ENCODE measurements at regions not wholly inside any gene's neighbourhood (a gene's known extent, or its start where the extent isn't known, plus 50 kb on each side); places are given as distances from the start of the nearest gene placed in this dataset.

DNA sequence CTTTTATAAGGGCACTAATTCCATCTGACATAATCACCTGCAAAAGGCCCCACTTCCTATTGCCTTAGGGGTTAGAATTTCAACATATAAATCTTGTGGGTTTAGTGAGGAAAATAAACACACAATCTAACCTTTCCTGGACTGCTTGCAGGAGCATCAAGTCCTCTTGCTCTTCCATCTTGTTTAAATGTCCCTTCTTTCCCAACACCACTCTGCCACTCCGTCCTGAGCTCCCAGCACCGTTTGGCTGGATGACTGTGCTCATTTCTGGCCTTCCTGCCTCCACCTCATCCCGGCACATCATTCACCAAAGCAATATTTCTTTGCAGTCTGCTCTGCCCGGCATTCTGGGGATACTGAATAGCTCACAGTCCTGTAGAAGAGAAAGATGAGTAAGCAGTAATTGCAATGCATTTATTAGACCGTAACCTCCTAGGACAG, 247.8 kb downstream of the BCL2 start:
- Histone ChIP-seq H3K36me3 (ENCODE audit: control insufficient read depth in 2 of 2, insufficient read depth in 2 of 2, low read length in 2 of 2) (no peaks in the 10 kb centered on the region), H3K4me3 (ENCODE audit: low read length in 2 of 2) (no peak overlapping the region), H3K4me1 (ENCODE audit: control insufficient read depth in 2 of 2, insufficient read depth in 2 of 2, low read length in 2 of 2) (peaks cover 0 to 2% of the 10 kb centered on the region in 2 donors)

DNA sequence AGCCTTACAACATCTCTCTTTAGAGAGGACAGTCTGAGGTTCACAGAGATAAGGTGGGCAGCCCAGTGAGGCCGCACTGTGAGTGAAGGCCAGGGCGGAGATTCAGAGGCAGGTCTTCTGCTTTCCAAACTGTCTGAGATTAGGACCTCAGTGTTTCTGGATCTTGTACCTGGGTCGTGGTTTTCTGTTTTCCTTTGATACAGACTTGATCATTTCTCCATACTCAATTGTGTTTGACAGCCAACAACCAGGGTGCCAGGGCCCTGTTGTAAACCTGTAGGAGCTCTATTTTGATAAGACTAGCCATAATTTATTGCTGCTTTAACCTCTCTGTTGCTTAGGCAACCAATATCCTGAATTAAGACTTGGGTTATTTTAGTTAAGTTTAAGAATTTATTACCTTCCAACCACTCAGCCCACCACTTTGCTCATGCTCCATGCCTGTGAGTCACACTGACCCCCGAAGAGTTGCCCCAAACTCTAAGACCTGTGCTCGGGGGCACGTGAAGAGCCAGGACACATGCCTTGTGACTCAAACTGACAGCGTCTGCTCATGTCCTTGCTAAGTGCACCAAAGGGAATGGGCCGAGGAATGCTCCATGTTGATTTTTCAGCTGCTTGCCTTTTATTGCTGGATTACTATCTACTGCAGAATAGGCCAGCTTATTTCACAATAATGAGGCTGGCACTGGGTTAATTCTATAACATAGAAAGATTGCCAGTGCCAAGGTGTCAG, 248.6 kb downstream of the BCL2 start:
- Histone ChIP-seq H3K27ac (ENCODE audit: low read depth in 2 of 2, low read length in 2 of 2) (peak overlapping the region in 1 of 2 donors; percentile 1), H3K9ac (ENCODE audit: low read depth in 1 of 2, low read length in 2 of 2) (no peak overlapping the region), H3K4me1 (ENCODE audit: control insufficient read depth in 2 of 2, insufficient read depth in 2 of 2, low read length in 2 of 2) (peaks cover 0 to 2% of the 10 kb centered on the region in 2 donors), H3K4me3 (ENCODE audit: low read length in 2 of 2) (no peak overlapping the region), H3K36me3 (ENCODE audit: control insufficient read depth in 2 of 2, insufficient read depth in 2 of 2, low read length in 2 of 2) (no peaks in the 10 kb centered on the region), H3K9me3 (ENCODE audit: control insufficient read depth in 2 of 2, low read length in 2 of 2) (no peaks in the 10 kb centered on the region), H3K27me3 (ENCODE audit: control insufficient read depth in 2 of 2, insufficient read depth in 2 of 2, low read length in 2 of 2) (no peaks in the 10 kb centered on the region)

More for the DNA sequence above, 247.8 kb downstream of the BCL2 start:
- Histone ChIP-seq H3K27me3 (ENCODE audit: control insufficient read depth in 2 of 2, insufficient read depth in 2 of 2, low read length in 2 of 2) (no peaks in the 10 kb centered on the region), H3K9me3 (ENCODE audit: control insufficient read depth in 2 of 2, low read length in 2 of 2) (no peaks in the 10 kb centered on the region), H3K27ac (ENCODE audit: low read depth in 2 of 2, low read length in 2 of 2) (no peak overlapping the region), H3K9ac (ENCODE audit: low read depth in 1 of 2, low read length in 2 of 2) (no peak overlapping the region)

DNA sequence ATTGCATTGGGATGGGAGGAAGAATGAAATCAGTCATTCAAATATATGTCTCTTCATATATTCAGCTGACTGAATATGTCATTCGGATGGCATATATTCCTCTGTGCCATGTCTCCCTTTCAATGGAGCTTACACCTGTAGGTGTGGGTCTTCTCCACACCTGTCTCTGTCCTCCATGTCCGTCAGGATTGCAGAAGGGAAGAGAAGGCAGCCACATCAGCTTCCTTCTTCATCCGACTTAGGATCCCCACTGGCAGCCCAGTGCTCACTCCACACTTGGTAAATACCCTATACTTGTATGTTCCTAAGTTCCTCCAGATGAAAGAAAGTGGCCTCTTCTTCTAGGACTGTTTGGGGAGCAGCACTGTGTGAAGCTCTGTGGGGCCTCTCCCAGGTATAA, 250.1 kb downstream of the BCL2 start:
- Histone ChIP-seq H3K9ac (ENCODE audit: low read depth in 1 of 2, low read length in 2 of 2) (no peak overlapping the region), H3K27ac (ENCODE audit: low read depth in 2 of 2, low read length in 2 of 2) (no peak overlapping the region), H3K4me3 (ENCODE audit: low read length in 2 of 2) (no peak overlapping the region), H3K9me3 (ENCODE audit: control insufficient read depth in 2 of 2, low read length in 2 of 2) (no peaks in the 10 kb centered on the region), H3K27me3 (ENCODE audit: control insufficient read depth in 2 of 2, insufficient read depth in 2 of 2, low read length in 2 of 2) (no peaks in the 10 kb centered on the region), H3K4me1 (ENCODE audit: control insufficient read depth in 2 of 2, insufficient read depth in 2 of 2, low read length in 2 of 2) (no peaks in the 10 kb centered on the region), H3K36me3 (ENCODE audit: control insufficient read depth in 2 of 2, insufficient read depth in 2 of 2, low read length in 2 of 2) (no peaks in the 10 kb centered on the region)

DNA sequence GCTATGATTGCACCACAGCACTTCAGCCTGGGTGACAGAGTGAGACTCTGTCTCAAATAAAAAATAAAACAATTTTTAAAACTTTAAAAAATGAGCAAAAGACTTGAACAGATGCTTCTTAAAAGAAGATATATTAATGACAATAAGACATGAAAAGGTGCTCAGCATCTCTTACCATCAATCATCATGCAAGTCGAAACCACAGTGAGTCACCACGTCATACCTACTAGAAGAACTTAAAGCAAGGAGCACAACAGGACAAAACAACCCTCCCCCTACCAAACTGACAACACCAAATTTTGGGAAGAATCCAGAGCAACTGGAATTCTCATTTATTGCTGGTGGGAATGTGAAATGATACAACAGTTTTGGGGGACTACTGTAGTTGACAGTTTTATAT, 251.6 kb downstream of the BCL2 start:
- Histone ChIP-seq H3K4me1 (ENCODE audit: control insufficient read depth in 2 of 2, insufficient read depth in 2 of 2, low read length in 2 of 2) (no peaks in the 10 kb centered on the region), H3K9me3 (ENCODE audit: control insufficient read depth in 2 of 2, low read length in 2 of 2) (no peaks in the 10 kb centered on the region), H3K36me3 (ENCODE audit: control insufficient read depth in 2 of 2, insufficient read depth in 2 of 2, low read length in 2 of 2) (no peaks in the 10 kb centered on the region), H3K9ac (ENCODE audit: low read depth in 1 of 2, low read length in 2 of 2) (no peak overlapping the region), H3K27ac (ENCODE audit: low read depth in 2 of 2, low read length in 2 of 2) (no peak overlapping the region), H3K4me3 (ENCODE audit: low read length in 2 of 2) (no peak overlapping the region), H3K27me3 (ENCODE audit: control insufficient read depth in 2 of 2, insufficient read depth in 2 of 2, low read length in 2 of 2) (no peaks in the 10 kb centered on the region)

DNA sequence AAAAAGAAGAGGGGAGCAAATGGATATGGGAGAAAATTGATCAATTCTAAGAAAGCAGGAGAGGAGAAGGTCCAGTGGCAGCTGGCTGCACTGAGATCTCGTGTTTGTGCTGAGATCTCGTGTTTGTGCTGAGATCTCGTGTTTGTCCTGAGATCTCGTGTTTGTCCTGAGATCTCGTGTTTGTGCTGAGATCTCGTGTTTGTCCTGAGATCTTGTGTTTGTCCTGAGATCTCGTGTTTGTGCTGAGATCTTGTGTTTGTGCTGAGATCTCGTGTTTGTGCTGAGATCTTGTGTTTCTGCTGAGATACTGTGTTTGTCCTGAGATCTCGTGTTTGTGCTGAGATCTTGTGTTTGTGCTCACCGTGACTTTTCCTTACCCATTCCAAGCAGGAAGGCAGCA, 254.4 kb downstream of the BCL2 start:
- Histone ChIP-seq H3K4me1 (ENCODE audit: control insufficient read depth in 2 of 2, insufficient read depth in 2 of 2, low read length in 2 of 2) (no peaks in the 10 kb centered on the region), H3K4me3 (ENCODE audit: low read length in 2 of 2) (no peak overlapping the region), H3K27me3 (ENCODE audit: control insufficient read depth in 2 of 2, insufficient read depth in 2 of 2, low read length in 2 of 2) (no peaks in the 10 kb centered on the region), H3K9me3 (ENCODE audit: control insufficient read depth in 2 of 2, low read length in 2 of 2) (no peaks in the 10 kb centered on the region), H3K27ac (ENCODE audit: low read depth in 2 of 2, low read length in 2 of 2) (no peak overlapping the region), H3K9ac (ENCODE audit: low read depth in 1 of 2, low read length in 2 of 2) (no peak overlapping the region), H3K36me3 (ENCODE audit: control insufficient read depth in 2 of 2, insufficient read depth in 2 of 2, low read length in 2 of 2) (no peaks in the 10 kb centered on the region)

DNA sequence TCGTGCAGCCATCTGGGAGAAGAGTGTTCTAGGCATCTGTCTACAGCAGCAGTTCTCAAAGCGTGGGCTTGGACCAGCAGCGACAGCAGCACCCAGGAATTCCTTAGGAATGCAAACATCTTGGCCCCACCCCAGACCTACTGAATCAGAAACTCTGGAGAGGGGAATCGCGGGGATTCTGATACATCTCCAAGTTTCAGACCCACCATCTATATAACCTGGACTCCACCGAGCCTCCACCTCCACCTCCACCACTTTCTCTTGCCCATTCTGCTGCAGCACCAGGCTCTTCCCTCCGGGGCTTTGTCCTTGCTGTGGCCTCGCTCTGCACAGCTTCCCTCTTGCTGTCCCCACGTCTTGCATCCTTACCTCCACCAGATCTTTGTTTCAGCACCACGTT, 256.4 kb downstream of the BCL2 start:
- no peak overlapping the region for H3K9ac ChIP-seq (ENCODE audit: low read depth in 1 of 2, low read length in 2 of 2)
- H3K27ac ChIP-seq (ENCODE audit: low read depth in 2 of 2, low read length in 2 of 2) = no peak overlapping the region
- no peaks in the 10 kb centered on the region for H3K9me3 ChIP-seq (ENCODE audit: control insufficient read depth in 2 of 2, low read length in 2 of 2)
- H3K4me1 ChIP-seq (ENCODE audit: control insufficient read depth in 2 of 2, insufficient read depth in 2 of 2, low read length in 2 of 2) = no peaks in the 10 kb centered on the region
- H3K36me3 ChIP-seq (ENCODE audit: control insufficient read depth in 2 of 2, insufficient read depth in 2 of 2, low read length in 2 of 2) = no peaks in the 10 kb centered on the region
- no peak overlapping the region for H3K4me3 ChIP-seq (ENCODE audit: low read length in 2 of 2)
- no peaks in the 10 kb centered on the region for H3K27me3 ChIP-seq (ENCODE audit: control insufficient read depth in 2 of 2, insufficient read depth in 2 of 2, low read length in 2 of 2)

DNA sequence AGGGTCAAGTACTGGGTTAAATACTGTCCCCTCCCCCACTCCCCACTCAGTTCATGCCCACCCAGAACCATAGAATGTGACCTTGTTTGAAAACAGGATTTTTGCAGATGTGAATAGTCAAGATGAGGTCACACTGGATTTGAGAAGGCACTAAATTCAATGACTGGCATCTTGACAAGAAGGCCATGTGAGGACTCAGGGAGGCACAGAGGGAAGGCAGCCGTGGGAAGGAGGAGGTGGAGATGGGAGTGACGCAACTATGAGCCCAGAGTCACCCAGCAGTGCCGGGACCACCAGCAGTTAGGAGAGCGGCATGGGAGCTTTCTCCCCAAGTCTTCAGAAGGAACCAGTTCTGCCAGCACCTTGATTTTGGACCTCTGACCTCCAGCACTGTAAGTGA, 257.3 kb downstream of the BCL2 start:
- Histone ChIP-seq H3K36me3 (ENCODE audit: control insufficient read depth in 2 of 2, insufficient read depth in 2 of 2, low read length in 2 of 2) (no peaks in the 10 kb centered on the region), H3K27ac (ENCODE audit: low read depth in 2 of 2, low read length in 2 of 2) (no peak overlapping the region), H3K4me3 (ENCODE audit: low read length in 2 of 2) (no peak overlapping the region), H3K4me1 (ENCODE audit: control insufficient read depth in 2 of 2, insufficient read depth in 2 of 2, low read length in 2 of 2) (no peaks in the 10 kb centered on the region), H3K27me3 (ENCODE audit: control insufficient read depth in 2 of 2, insufficient read depth in 2 of 2, low read length in 2 of 2) (no peaks in the 10 kb centered on the region), H3K9me3 (ENCODE audit: control insufficient read depth in 2 of 2, low read length in 2 of 2) (no peaks in the 10 kb centered on the region), H3K9ac (ENCODE audit: low read depth in 1 of 2, low read length in 2 of 2) (no peak overlapping the region)

DNA sequence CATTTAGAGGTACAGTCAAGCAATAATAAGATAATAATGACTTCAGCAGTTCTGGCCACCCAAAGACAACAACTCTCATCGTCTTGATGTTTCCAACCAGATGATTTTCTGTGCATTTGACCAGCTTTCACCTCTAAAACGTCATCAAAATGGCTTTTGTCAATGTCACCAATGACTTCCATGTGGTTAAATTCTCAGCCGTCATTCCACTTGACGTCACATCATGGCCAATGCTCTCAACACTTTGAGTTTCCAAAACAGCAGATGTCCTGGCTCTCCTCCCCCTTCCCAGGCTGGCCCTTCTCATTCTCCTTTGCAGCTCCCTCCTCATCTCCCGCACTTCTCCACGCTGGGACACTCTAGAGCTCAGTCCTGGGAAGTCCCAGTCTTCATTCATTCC, 258.3 kb downstream of the BCL2 start:
- Histone ChIP-seq H3K27ac (ENCODE audit: low read depth in 2 of 2, low read length in 2 of 2) (no peak overlapping the region), H3K36me3 (ENCODE audit: control insufficient read depth in 2 of 2, insufficient read depth in 2 of 2, low read length in 2 of 2) (no peaks in the 10 kb centered on the region), H3K4me3 (ENCODE audit: low read length in 2 of 2) (no peak overlapping the region), H3K4me1 (ENCODE audit: control insufficient read depth in 2 of 2, insufficient read depth in 2 of 2, low read length in 2 of 2) (no peaks in the 10 kb centered on the region), H3K9ac (ENCODE audit: low read depth in 1 of 2, low read length in 2 of 2) (no peak overlapping the region), H3K9me3 (ENCODE audit: control insufficient read depth in 2 of 2, low read length in 2 of 2) (no peaks in the 10 kb centered on the region), H3K27me3 (ENCODE audit: control insufficient read depth in 2 of 2, insufficient read depth in 2 of 2, low read length in 2 of 2) (no peaks in the 10 kb centered on the region)

DNA sequence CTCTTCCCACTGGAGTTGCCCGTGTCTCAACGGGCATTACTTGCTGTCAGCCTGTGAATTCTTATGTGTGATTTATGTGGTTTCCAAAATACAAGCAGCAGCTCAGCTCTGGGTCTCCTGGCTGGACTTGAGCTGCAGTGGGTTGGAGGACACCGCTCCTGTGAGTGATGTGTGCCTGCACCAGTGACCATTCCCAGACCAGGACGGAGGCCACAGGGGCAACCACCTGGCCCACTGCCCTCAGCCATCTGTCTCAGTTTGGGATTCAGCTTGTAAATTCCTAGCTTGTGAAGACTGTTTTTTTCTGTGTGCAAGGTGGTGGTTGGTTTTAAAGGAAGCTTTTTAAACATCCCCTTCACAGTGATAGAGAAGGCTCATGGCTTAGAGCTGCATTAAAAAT, 261.0 kb downstream of the BCL2 start:
- no peaks in the 10 kb centered on the region for H3K9me3 ChIP-seq (ENCODE audit: control insufficient read depth in 2 of 2, low read length in 2 of 2)
- no peaks in the 10 kb centered on the region for H3K4me1 ChIP-seq (ENCODE audit: control insufficient read depth in 2 of 2, insufficient read depth in 2 of 2, low read length in 2 of 2)
- H3K27me3 ChIP-seq (ENCODE audit: control insufficient read depth in 2 of 2, insufficient read depth in 2 of 2, low read length in 2 of 2) = no peaks in the 10 kb centered on the region
- no peaks in the 10 kb centered on the region for H3K36me3 ChIP-seq (ENCODE audit: control insufficient read depth in 2 of 2, insufficient read depth in 2 of 2, low read length in 2 of 2)
- no peak overlapping the region for H3K4me3 ChIP-seq (ENCODE audit: low read length in 2 of 2)
- no peak overlapping the region for H3K9ac ChIP-seq (ENCODE audit: low read depth in 1 of 2, low read length in 2 of 2)
- no peak overlapping the region for H3K27ac ChIP-seq (ENCODE audit: low read depth in 2 of 2, low read length in 2 of 2)

DNA sequence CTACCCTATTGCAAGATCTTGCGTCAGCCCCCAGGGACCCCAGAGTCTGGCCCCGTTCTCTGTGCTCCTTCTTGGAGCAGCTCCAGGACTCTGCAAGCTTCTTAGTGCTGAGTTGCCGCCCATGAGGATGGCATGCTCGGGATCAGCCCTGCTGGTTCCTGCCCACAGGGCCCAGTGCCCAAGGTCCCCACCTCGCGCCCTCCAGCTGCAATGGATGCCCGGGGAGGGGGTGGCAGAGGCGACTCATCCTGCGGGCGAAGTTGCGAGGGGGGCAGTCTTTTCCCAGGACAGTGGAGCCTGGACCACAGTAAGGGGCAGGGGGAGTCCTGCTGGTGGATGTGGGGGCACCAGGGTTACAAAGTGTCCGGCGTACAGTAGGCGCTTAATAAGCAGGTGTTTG, 261.9 kb downstream of the BCL2 start:
- Histone ChIP-seq H3K9me3 (ENCODE audit: control insufficient read depth in 2 of 2, low read length in 2 of 2) (no peaks in the 10 kb centered on the region), H3K9ac (ENCODE audit: low read depth in 1 of 2, low read length in 2 of 2) (no peak overlapping the region), H3K4me3 (ENCODE audit: low read length in 2 of 2) (no peak overlapping the region), H3K4me1 (ENCODE audit: control insufficient read depth in 2 of 2, insufficient read depth in 2 of 2, low read length in 2 of 2) (no peaks in the 10 kb centered on the region), H3K36me3 (ENCODE audit: control insufficient read depth in 2 of 2, insufficient read depth in 2 of 2, low read length in 2 of 2) (no peaks in the 10 kb centered on the region), H3K27me3 (ENCODE audit: control insufficient read depth in 2 of 2, insufficient read depth in 2 of 2, low read length in 2 of 2) (no peaks in the 10 kb centered on the region), H3K27ac (ENCODE audit: low read depth in 2 of 2, low read length in 2 of 2) (no peak overlapping the region)

Measured in mucosa of rectum (tissue), 2 donors.